H9 (cell line): ENCODE measurements at regions not wholly inside any gene's neighbourhood (a gene's known extent, or its start where the extent isn't known, plus 50 kb on each side); places are given as distances from the start of the nearest gene placed in this dataset.
A peak's percentile ranks its signal among the peaks of the same experiment; 100 is the strongest.

Experiments
- DNase-seq: peaks from one replicate; pipeline ENCODE4 v3.0.0-alpha.2; 2017
- H2AFZ ChIP-seq: one replicate; pipeline ENCODE4 v1.6.1; 2013; ENCODE audit warnings: mild to moderate bottlenecking, low read length, control low read depth, moderate library complexity
- H2AK5ac ChIP-seq: 2 replicates; pipeline ENCODE4 v1.6.1; 2013; ENCODE audit warnings: low read length, control low read depth, mixed read lengths; ENCODE audit not compliant: insufficient read length
- H2BK120ac ChIP-seq: one replicate; pipeline ENCODE4 v1.6.1; 2013; ENCODE audit warnings: low read depth, mild to moderate bottlenecking, low read length, control low read depth, inconsistent platforms; ENCODE audit not compliant: poor library complexity, severe bottlenecking
- H2BK12ac ChIP-seq: 2 replicates; pipeline ENCODE4 v1.6.1; 2013; ENCODE audit warnings: low read length, control low read depth, mixed read lengths, low read depth; ENCODE audit not compliant: insufficient read length
- H2BK15ac ChIP-seq: 2 replicates; pipeline ENCODE4 v1.6.1; 2013; ENCODE audit warnings: low read depth, low read length, control low read depth
- H2BK20ac ChIP-seq: one replicate; pipeline ENCODE4 v1.6.1; 2013; ENCODE audit warnings: low read depth, mild to moderate bottlenecking, low read length, control low read depth, inconsistent platforms; ENCODE audit not compliant: poor library complexity, severe bottlenecking
- H2BK5ac ChIP-seq: 2 replicates; pipeline ENCODE4 v1.6.1; 2013; ENCODE audit warnings: low read length, control low read depth, mixed read lengths; ENCODE audit not compliant: insufficient read length
- H3K14ac ChIP-seq: 2 replicates; pipeline ENCODE4 v1.6.1; 2013; ENCODE audit warnings: low read length, control low read depth; ENCODE audit not compliant: insufficient read depth
- H3K18ac ChIP-seq: 2 replicates; pipeline ENCODE4 v1.6.1; 2013; ENCODE audit warnings: low read depth, mild to moderate bottlenecking, mixed read lengths, low read length, control low read depth; ENCODE audit not compliant: insufficient read length
- H3K23ac ChIP-seq: 2 replicates; pipeline ENCODE4 v1.6.1; 2013; ENCODE audit warnings: low read length, control low read depth, mixed read lengths, low read depth; ENCODE audit not compliant: insufficient read length
- H3K23me2 ChIP-seq: 2 replicates; pipeline ENCODE4 v1.6.1; 2013; ENCODE audit warnings: low read depth, mild to moderate bottlenecking, mixed read lengths, low read length, control low read depth; ENCODE audit not compliant: insufficient read length, poor library complexity, severe bottlenecking
- H3K27ac ChIP-seq: 2 replicates; pipeline ENCODE4 v1.5.1; 2013; ENCODE audit warnings: low read length, control low read depth, mixed read lengths, low read depth; ENCODE audit not compliant: insufficient read length
- H3K27me3 ChIP-seq: 2 replicates; pipeline ENCODE4 v1.6.1; 2013; ENCODE audit warnings: low read length, control low read depth, inconsistent platforms; ENCODE audit not compliant: insufficient read depth
- H3K4ac ChIP-seq: 2 replicates; pipeline ENCODE4 v1.6.1; 2013; ENCODE audit warnings: low read depth, mild to moderate bottlenecking, control low read depth, inconsistent platforms, low read length, moderate library complexity
- H3K4me1 ChIP-seq: 2 replicates; pipeline ENCODE4 v1.6.1; 2013; ENCODE audit warnings: low read length, control low read depth, inconsistent platforms; ENCODE audit not compliant: insufficient read depth
- H3K4me2 ChIP-seq: 2 replicates; pipeline ENCODE4 v1.6.1; 2013; ENCODE audit warnings: low read length, control low read depth, mixed read lengths; ENCODE audit not compliant: insufficient read length, insufficient read depth
- H3K56ac ChIP-seq: 2 replicates; pipeline ENCODE4 v1.6.1; 2013; ENCODE audit warnings: low read depth, mild to moderate bottlenecking, mixed read lengths, low read length, control low read depth; ENCODE audit not compliant: insufficient read length
- H3K79me1 ChIP-seq: 2 replicates; pipeline ENCODE4 v1.6.1; 2013; ENCODE audit warnings: low read depth, mild to moderate bottlenecking, moderate library complexity, low read length, control low read depth, inconsistent platforms; ENCODE audit not compliant: insufficient read depth, poor library complexity, severe bottlenecking
- H3K79me2 ChIP-seq: 2 replicates; pipeline ENCODE4 v1.6.1; 2013; ENCODE audit warnings: low read length, control low read depth, inconsistent platforms; ENCODE audit not compliant: insufficient read depth
- H3K9ac ChIP-seq: 2 replicates; pipeline ENCODE4 v1.6.1; 2013; ENCODE audit warnings: low read length, control low read depth, mixed read lengths; ENCODE audit not compliant: insufficient read length; ENCODE audit errors: extremely low read depth
- H3K9me3 ChIP-seq: one replicate; pipeline ENCODE4 v1.6.1; 2013; ENCODE audit warnings: low read depth, low read length, inconsistent platforms; ENCODE audit not compliant: control insufficient read depth
- H3T11ph ChIP-seq: one replicate; pipeline ENCODE4 v1.6.1; 2013; ENCODE audit warnings: mild to moderate bottlenecking, low read length, control low read depth, inconsistent platforms
- H4K20me1 ChIP-seq: one replicate; pipeline ENCODE4 v1.6.1; 2013; ENCODE audit not compliant: control insufficient read depth, insufficient read length, insufficient read depth
- H4K5ac ChIP-seq: 2 replicates; pipeline ENCODE4 v1.6.1; 2013; ENCODE audit warnings: low read depth, mild to moderate bottlenecking, mixed read lengths, low read length, control low read depth; ENCODE audit not compliant: insufficient read length
- H4K8ac ChIP-seq: replicated peaks from 2 replicates; pipeline ENCODE4 v1.6.1; 2013; ENCODE audit warnings: low read length, control low read depth, mixed read lengths, low read depth; ENCODE audit not compliant: insufficient read length
- H4K91ac ChIP-seq: 2 replicates; pipeline ENCODE4 v1.6.1; 2013; ENCODE audit warnings: low read depth, mild to moderate bottlenecking, moderate library complexity, mixed read lengths, low read length, control low read depth; ENCODE audit not compliant: insufficient read length
- H3K27ac Mint-ChIP-seq, 3 experiments: 2 replicates in 2 of 3; 3 replicates in 1 of 3; pipeline ENCODE4 v1.8.0; 2020 to 2021; ENCODE audit warnings: mixed read lengths in 3 of 3, mild to moderate bottlenecking in 1 of 3, moderate library complexity in 1 of 3
- H3K27me3 Mint-ChIP-seq: 2 replicates; pipeline ENCODE4 v1.8.0; 2021; ENCODE audit warnings: low read depth, mild to moderate bottlenecking, moderate library complexity, mixed read lengths
- H3K36me3 Mint-ChIP-seq, 3 experiments: 2 replicates in 2 of 3; 3 replicates in 1 of 3; pipeline ENCODE4 v1.8.0; 2020 to 2021; ENCODE audit warnings: low read depth in 3 of 3, mixed read lengths in 3 of 3; ENCODE audit not compliant: insufficient read depth in 1 of 3
- H3K4me1 Mint-ChIP-seq, 2 experiments: 2 replicates each; pipeline ENCODE4 v1.8.0; 2020; ENCODE audit warnings: mixed read lengths in 2 of 2
- H3K4me3 Mint-ChIP-seq, 2 experiments: 2 replicates in 1 of 2; 3 replicates in 1 of 2; pipeline ENCODE4 v1.8.0; 2020 to 2021; ENCODE audit warnings: mild to moderate bottlenecking in 2 of 2, mixed read lengths in 2 of 2, moderate library complexity in 1 of 2
- H3K9me3 Mint-ChIP-seq, 2 experiments: 2 replicates in 1 of 2; 3 replicates in 1 of 2; pipeline ENCODE4 v1.8.0; 2020; ENCODE audit warnings: mild to moderate bottlenecking in 2 of 2, mixed read lengths in 2 of 2, moderate library complexity in 1 of 2
- WGBS: extraction: QIAGEN DNeasy Blood & Tissue Kit; methylation state at CpG from one replicate; pipeline ENCODE4 v1.1.7; 2013; ENCODE audit warnings: missing lambda C conversion rate, low lambda C conversion rate, mixed read lengths; ENCODE audit not compliant: insufficient read length; ENCODE audit errors: extremely low coverage; 5-methylcytosine and 5-hydroxymethylcytosine counted together
- TF ChIP-seq, protein P1 (sequence below): fragments of 200-600 bp; sonication (generic); conservative IDR thresholded peaks from 3 replicates; pipeline ENCODE4 v1.8.0; 2021; ENCODE audit warnings: antibody characterized with exemption, mild to moderate bottlenecking

DNA sequence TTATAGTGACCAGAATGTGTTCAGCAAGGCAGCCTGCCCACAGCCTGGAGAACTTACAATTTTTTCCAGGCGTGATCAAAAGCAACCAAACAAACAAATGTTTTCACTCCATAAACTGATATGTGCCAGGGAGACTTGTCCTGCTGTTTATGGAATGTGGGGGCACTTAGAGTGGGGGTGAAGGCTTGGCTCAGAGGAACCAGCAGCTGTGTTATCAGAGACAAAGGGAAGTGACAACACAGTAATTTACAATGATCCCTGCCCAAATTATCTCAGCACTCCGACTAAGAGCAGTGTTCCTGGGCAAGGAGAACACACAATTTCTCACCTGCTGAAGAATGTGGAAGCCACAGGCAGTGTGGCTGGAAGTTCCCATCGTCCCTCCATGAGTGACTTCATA is 429.1 kb upstream of the IRX4 start:
- no peaks in the 10 kb centered on the region for H3K27me3 ChIP-seq
- H3K18ac ChIP-seq = no peak overlapping the region
- H4K91ac ChIP-seq = no peak overlapping the region
- H3K56ac ChIP-seq = no peak overlapping the region
- Mint-ChIP-seq H3K27ac (peak overlapping the region in 1 of 3 experiments; percentile 74; a peak in 2 of 7 replicates), H3K4me1 (peaks cover 5 to 7% of the 10 kb centered on the region in 2 experiments; a peak in 3 of 4 replicates), H3K36me3 (no peaks in the 10 kb centered on the region; a peak in 2 of 7 replicates), H3K27me3 (peaks cover 4% of the 10 kb centered on the region), H3K4me3 (no peak overlapping the region), H3K9me3 (peaks cover 4 to 9% of the 10 kb centered on the region in 2 experiments; a peak in 4 of 5 replicates)
- H4K20me1 ChIP-seq = no peaks in the 10 kb centered on the region
- no peak overlapping the region for H4K8ac ChIP-seq
- H2BK12ac ChIP-seq = no peak overlapping the region
- no peaks in the 10 kb centered on the region for H3K4me1 ChIP-seq
- no peak for DNase-seq
- no CpG with 5 or more reads among the region's 3 CpGs for WGBS
- H3K9ac ChIP-seq = no peak overlapping the region
- no peak overlapping the region for H3K4ac ChIP-seq
- H3K9me3 ChIP-seq = no peaks in the 10 kb centered on the region
- H2BK120ac ChIP-seq = no peak overlapping the region
- no peak overlapping the region for H3T11ph ChIP-seq
- H3K79me2 ChIP-seq = no peaks in the 10 kb centered on the region
- H2AK5ac ChIP-seq = no peak overlapping the region
- no peak overlapping the region for H3K4me2 ChIP-seq
- no peak overlapping the region for H4K5ac ChIP-seq
- H3K23me2 ChIP-seq = no peaks in the 10 kb centered on the region
- no peak overlapping the region for H2BK5ac ChIP-seq
- no peak overlapping the region for H2BK15ac ChIP-seq
- H2BK20ac ChIP-seq = no peak overlapping the region
- no peak overlapping the region for H3K14ac ChIP-seq
- H3K27ac ChIP-seq = no peak overlapping the region
- TF ChIP-seq, protein P1, sequence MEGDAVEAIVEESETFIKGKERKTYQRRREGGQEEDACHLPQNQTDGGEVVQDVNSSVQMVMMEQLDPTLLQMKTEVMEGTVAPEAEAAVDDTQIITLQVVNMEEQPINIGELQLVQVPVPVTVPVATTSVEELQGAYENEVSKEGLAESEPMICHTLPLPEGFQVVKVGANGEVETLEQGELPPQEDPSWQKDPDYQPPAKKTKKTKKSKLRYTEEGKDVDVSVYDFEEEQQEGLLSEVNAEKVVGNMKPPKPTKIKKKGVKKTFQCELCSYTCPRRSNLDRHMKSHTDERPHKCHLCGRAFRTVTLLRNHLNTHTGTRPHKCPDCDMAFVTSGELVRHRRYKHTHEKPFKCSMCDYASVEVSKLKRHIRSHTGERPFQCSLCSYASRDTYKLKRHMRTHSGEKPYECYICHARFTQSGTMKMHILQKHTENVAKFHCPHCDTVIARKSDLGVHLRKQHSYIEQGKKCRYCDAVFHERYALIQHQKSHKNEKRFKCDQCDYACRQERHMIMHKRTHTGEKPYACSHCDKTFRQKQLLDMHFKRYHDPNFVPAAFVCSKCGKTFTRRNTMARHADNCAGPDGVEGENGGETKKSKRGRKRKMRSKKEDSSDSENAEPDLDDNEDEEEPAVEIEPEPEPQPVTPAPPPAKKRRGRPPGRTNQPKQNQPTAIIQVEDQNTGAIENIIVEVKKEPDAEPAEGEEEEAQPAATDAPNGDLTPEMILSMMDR = no peak
- H3K79me1 ChIP-seq = no peaks in the 10 kb centered on the region
- no peak overlapping the region for H2AFZ ChIP-seq
- H3K23ac ChIP-seq = no peak overlapping the region
